K562 (cell line): ENCODE measurements at regions not wholly inside any gene's neighbourhood (a gene's known extent, or its start where the extent isn't known, plus 50 kb on each side); places are given as distances from the start of the nearest gene placed in this dataset.

Experiments
- ESRRB ChIP-seq: fragments of 250-450 bp; sonication (Bioruptor Pico); IDR thresholded peaks from 2 replicates; pipeline ENCODE4 v1.5.0; 2020; ENCODE audit warnings: mild to moderate bottlenecking, moderate library complexity, borderline replicate concordance
- KLF10 ChIP-seq: fragments of 250-450 bp; sonication (Bioruptor Pico); IDR thresholded peaks from 2 replicates; pipeline ENCODE4 v1.6.1; 2021; ENCODE audit warnings: matching md5 sums
- NUFIP1 ChIP-seq: fragments of 450-650 bp; IDR thresholded peaks from 2 replicates; pipeline ENCODE4 v1.6.1; 2018; ENCODE audit not compliant: partially characterized antibody
- SIN3A ChIP-seq, 2 experiments: fragments of 150-350 bp in 1 of 2; IDR thresholded peaks; 2 replicates each; pipeline ENCODE4 v1.6.1; 2011 to 2016; ENCODE audit warnings: borderline replicate concordance in 2 of 2, low read depth in 2 of 2, low read length in 2 of 2, mild to moderate bottlenecking in 2 of 2, moderate library complexity in 2 of 2; ENCODE audit not compliant: control insufficient read depth in 1 of 2
- ZNF589 ChIP-seq: fragments of 200-800 bp; sonication (Bioruptor generic); IDR thresholded peaks from 2 replicates; pipeline ENCODE4 v1.6.1; 2016; ENCODE audit warnings: low read depth, missing genetic modification characterization, missing compliant biosample characterization
- TF ChIP-seq, protein P1 (sequence below): fragments of 150-350 bp; IDR thresholded peaks from 2 replicates; pipeline ENCODE4 v1.6.1; 2014; ENCODE audit warnings: low read depth, mild to moderate bottlenecking, low read length, borderline replicate concordance
- TF ChIP-seq, protein P2 (sequence below), 3 experiments: IDR thresholded peaks in 2 of 3; conservative IDR thresholded peaks in 1 of 3; 2 replicates each; pipeline ENCODE4 v1.5.1; 2011 to 2012; ENCODE audit warnings: low read length in 3 of 3, mild to moderate bottlenecking in 3 of 3, control low read depth in 2 of 3, improper control_type of control experiment in 1 of 3, inconsistent platforms in 1 of 3, low read depth in 1 of 3, mixed read lengths in 1 of 3, moderate library complexity in 1 of 3; ENCODE audit not compliant: insufficient read depth in 2 of 3
- TF ChIP-seq, protein P3 (sequence below): sonication (generic); formaldehyde crosslinking; IDR thresholded peaks from 2 replicates; pipeline ENCODE4 v1.5.0; 2020; ENCODE audit warnings: missing genetic modification reagents

DNA sequence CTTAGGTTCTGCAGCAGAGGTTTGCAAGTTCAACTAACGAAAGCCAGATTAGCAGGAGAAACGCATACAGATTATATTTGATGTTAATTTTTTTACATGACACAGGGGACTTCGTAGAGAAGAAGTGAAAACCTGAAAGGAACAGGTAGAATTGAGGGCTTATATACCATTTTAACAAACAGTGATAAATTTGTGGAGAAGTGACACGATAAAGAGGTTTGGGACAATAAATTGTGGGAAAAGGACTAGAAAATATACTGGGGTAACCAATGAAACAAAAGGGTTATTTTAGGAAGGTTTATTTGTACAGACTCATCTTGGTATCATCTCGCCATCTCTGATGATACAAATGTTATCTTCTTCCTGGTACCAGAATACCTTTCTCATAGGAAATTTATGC lies 452.9 kb downstream of the SETD4 start:
- TF ChIP-seq, protein P1, sequence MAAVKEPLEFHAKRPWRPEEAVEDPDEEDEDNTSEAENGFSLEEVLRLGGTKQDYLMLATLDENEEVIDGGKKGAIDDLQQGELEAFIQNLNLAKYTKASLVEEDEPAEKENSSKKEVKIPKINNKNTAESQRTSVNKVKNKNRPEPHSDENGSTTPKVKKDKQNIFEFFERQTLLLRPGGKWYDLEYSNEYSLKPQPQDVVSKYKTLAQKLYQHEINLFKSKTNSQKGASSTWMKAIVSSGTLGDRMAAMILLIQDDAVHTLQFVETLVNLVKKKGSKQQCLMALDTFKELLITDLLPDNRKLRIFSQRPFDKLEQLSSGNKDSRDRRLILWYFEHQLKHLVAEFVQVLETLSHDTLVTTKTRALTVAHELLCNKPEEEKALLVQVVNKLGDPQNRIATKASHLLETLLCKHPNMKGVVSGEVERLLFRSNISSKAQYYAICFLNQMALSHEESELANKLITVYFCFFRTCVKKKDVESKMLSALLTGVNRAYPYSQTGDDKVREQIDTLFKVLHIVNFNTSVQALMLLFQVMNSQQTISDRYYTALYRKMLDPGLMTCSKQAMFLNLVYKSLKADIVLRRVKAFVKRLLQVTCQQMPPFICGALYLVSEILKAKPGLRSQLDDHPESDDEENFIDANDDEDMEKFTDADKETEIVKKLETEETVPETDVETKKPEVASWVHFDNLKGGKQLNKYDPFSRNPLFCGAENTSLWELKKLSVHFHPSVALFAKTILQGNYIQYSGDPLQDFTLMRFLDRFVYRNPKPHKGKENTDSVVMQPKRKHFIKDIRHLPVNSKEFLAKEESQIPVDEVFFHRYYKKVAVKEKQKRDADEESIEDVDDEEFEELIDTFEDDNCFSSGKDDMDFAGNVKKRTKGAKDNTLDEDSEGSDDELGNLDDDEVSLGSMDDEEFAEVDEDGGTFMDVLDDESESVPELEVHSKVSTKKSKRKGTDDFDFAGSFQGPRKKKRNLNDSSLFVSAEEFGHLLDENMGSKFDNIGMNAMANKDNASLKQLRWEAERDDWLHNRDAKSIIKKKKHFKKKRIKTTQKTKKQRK, result no peak
- TF ChIP-seq, protein P2, sequence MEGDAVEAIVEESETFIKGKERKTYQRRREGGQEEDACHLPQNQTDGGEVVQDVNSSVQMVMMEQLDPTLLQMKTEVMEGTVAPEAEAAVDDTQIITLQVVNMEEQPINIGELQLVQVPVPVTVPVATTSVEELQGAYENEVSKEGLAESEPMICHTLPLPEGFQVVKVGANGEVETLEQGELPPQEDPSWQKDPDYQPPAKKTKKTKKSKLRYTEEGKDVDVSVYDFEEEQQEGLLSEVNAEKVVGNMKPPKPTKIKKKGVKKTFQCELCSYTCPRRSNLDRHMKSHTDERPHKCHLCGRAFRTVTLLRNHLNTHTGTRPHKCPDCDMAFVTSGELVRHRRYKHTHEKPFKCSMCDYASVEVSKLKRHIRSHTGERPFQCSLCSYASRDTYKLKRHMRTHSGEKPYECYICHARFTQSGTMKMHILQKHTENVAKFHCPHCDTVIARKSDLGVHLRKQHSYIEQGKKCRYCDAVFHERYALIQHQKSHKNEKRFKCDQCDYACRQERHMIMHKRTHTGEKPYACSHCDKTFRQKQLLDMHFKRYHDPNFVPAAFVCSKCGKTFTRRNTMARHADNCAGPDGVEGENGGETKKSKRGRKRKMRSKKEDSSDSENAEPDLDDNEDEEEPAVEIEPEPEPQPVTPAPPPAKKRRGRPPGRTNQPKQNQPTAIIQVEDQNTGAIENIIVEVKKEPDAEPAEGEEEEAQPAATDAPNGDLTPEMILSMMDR (IDR thresholded peaks at IDR 0.05 in 2 of 3, conservative IDR thresholded peaks at IDR 0.05 in 1 of 3; ENCODE audit: insufficient read depth in 2 of 3, low read depth in 1 of 3, low read length in 3 of 3), result no peak
- no peak for TF ChIP-seq NUFIP1
- TF ChIP-seq SIN3A (IDR thresholded peaks at IDR 0.05; ENCODE audit: borderline replicate concordance in 2 of 2, control insufficient read depth in 1 of 2, low read depth in 2 of 2, low read length in 2 of 2), result no peak
- no peak for TF ChIP-seq ESRRB (CRISPR knock-in tag)
- TF ChIP-seq, protein P3, sequence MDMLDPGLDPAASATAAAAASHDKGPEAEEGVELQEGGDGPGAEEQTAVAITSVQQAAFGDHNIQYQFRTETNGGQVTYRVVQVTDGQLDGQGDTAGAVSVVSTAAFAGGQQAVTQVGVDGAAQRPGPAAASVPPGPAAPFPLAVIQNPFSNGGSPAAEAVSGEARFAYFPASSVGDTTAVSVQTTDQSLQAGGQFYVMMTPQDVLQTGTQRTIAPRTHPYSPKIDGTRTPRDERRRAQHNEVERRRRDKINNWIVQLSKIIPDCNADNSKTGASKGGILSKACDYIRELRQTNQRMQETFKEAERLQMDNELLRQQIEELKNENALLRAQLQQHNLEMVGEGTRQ, result no peak
- TF ChIP-seq ZNF589 (CRISPR knock-in tag), result no peak
- TF ChIP-seq KLF10 (CRISPR knock-in tag), result no peak
